ENCODE measurements at regions not wholly inside any gene's neighbourhood (a gene's known extent, or its start where the extent isn't known, plus 50 kb on each side); places are given as distances from the start of the nearest gene placed in this dataset.

- TF ChIP-seq CTCF (IDR thresholded peaks at IDR 0.05) = no peak
- Histone ChIP-seq H3K27ac (no peak overlapping the region), H3K36me3 (no peaks in the 10 kb centered on the region), H3K4me1 (ENCODE audit: control insufficient read depth in 1 of 2, insufficient read depth in 1 of 2, low read depth in 1 of 2, low read length in 1 of 2) (no peaks in the 10 kb centered on the region), H3K4me3 (ENCODE audit: low read depth in 1 of 2, low read length in 1 of 2) (no peak overlapping the region), H3K9me3 (no peaks in the 10 kb centered on the region), H3K27me3 (peaks cover 26% of the 10 kb centered on the region)
Measured at GRCh38 chr12:115898670-115899069, 378.8 kb downstream of the MED13L start.

GRCh38 chr12:115897729-115898128 lies 379.8 kb downstream of the MED13L start:
- Histone ChIP-seq H3K27ac (no peak overlapping the region), H3K36me3 (no peaks in the 10 kb centered on the region), H3K27me3 (peaks cover 28% of the 10 kb centered on the region), H3K9me3 (no peaks in the 10 kb centered on the region), H3K4me3 (ENCODE audit: low read depth in 1 of 2, low read length in 1 of 2) (no peak overlapping the region), H3K4me1 (ENCODE audit: control insufficient read depth in 1 of 2, insufficient read depth in 1 of 2, low read depth in 1 of 2, low read length in 1 of 2) (no peaks in the 10 kb centered on the region)
- no peak for TF ChIP-seq CTCF (IDR thresholded peaks at IDR 0.05)

- Histone ChIP-seq H3K36me3 (no peaks in the 10 kb centered on the region), H3K27me3 (peaks cover 37% of the 10 kb centered on the region), H3K4me1 (ENCODE audit: control insufficient read depth in 1 of 2, insufficient read depth in 1 of 2, low read depth in 1 of 2, low read length in 1 of 2) (no peaks in the 10 kb centered on the region), H3K9me3 (no peaks in the 10 kb centered on the region), H3K4me3 (ENCODE audit: low read depth in 1 of 2, low read length in 1 of 2) (no peak overlapping the region), H3K27ac (no peak overlapping the region)
- no peak for TF ChIP-seq CTCF (IDR thresholded peaks at IDR 0.05)
Measured at GRCh38 chr12:115895247-115895646, 382.2 kb downstream of the MED13L start.

- Histone ChIP-seq H3K27ac (no peak overlapping the region), H3K36me3 (no peaks in the 10 kb centered on the region)
- TF ChIP-seq CTCF (IDR thresholded peaks at IDR 0.05) = no peak
Measured at GRCh38 chr12:115891556-115892164, 385.8 kb downstream of the MED13L start.

GRCh38 chr12:115886666-115887065 lies 390.8 kb downstream of the MED13L start:
- Histone ChIP-seq H3K9me3 (no peaks in the 10 kb centered on the region), H3K36me3 (no peaks in the 10 kb centered on the region), H3K4me1 (ENCODE audit: control insufficient read depth in 1 of 2, insufficient read depth in 1 of 2, low read depth in 1 of 2, low read length in 1 of 2) (no peaks in the 10 kb centered on the region), H3K27ac (no peak overlapping the region), H3K27me3 (peaks cover 47% of the 10 kb centered on the region), H3K4me3 (ENCODE audit: low read depth in 1 of 2, low read length in 1 of 2) (no peak overlapping the region)
- no peak for TF ChIP-seq CTCF (IDR thresholded peaks at IDR 0.05)

More at GRCh38 chr12:115891556-115892164, 385.8 kb downstream of the MED13L start:
- no peak overlapping the region for H3K4me3 ChIP-seq (ENCODE audit: low read depth in 1 of 2, low read length in 1 of 2)
- H3K4me1 ChIP-seq (ENCODE audit: control insufficient read depth in 1 of 2, insufficient read depth in 1 of 2, low read depth in 1 of 2, low read length in 1 of 2) = no peaks in the 10 kb centered on the region
- H3K9me3 ChIP-seq = no peaks in the 10 kb centered on the region
- peaks cover 24% of the 10 kb centered on the region for H3K27me3 ChIP-seq
